Duodenal mucosa (tissue), 2 donors: ENCODE measurements at regions not wholly inside any gene's neighbourhood (a gene's known extent, or its start where the extent isn't known, plus 50 kb on each side); places are given as distances from the start of the nearest gene placed in this dataset.

Source experiments
- H3K27ac ChIP-seq: one replicate; pipeline ENCODE4 v1.7.0; 2013; ENCODE audit warnings: low read depth, low read length
- H3K27me3 ChIP-seq, 2 donors: one replicate each; pipeline ENCODE4 v1.7.0; 2013; ENCODE audit warnings: low read length in 2 of 2, control low read depth in 1 of 2; ENCODE audit not compliant: insufficient read depth in 2 of 2, control insufficient read depth in 1 of 2
- H3K36me3 ChIP-seq, 2 donors: one replicate each; pipeline ENCODE4 v1.7.0; 2013; ENCODE audit warnings: low read length in 2 of 2, control low read depth in 1 of 2; ENCODE audit not compliant: insufficient read depth in 2 of 2, control insufficient read depth in 1 of 2
- H3K4me1 ChIP-seq, 2 donors: one replicate each; pipeline ENCODE4 v1.7.0; 2013; ENCODE audit warnings: low read length in 2 of 2, control low read depth in 1 of 2; ENCODE audit not compliant: insufficient read depth in 2 of 2, control insufficient read depth in 1 of 2
- H3K4me3 ChIP-seq, 2 donors: one replicate each; pipeline ENCODE4 v1.7.0; 2013; ENCODE audit warnings: low read length in 2 of 2, low read depth in 1 of 2
- H3K9ac ChIP-seq, 2 donors: one replicate each; pipeline ENCODE4 v1.7.0; 2013; ENCODE audit warnings: low read length in 2 of 2, low read depth in 1 of 2
- H3K9me3 ChIP-seq, 2 donors: one replicate each; pipeline ENCODE4 v1.7.0; 2013; ENCODE audit warnings: low read length in 2 of 2, control low read depth in 1 of 2; ENCODE audit not compliant: control insufficient read depth in 1 of 2

- Histone ChIP-seq H3K9me3 (peaks cover 0 to 10% of the 10 kb centered on the region in 2 donors), H3K4me1 (no peaks in the 10 kb centered on the region), H3K27me3 (no peaks in the 10 kb centered on the region), H3K4me3 (no peak overlapping the region), H3K27ac (no peak overlapping the region), H3K9ac (no peak overlapping the region), H3K36me3 (no peaks in the 10 kb centered on the region)
Observed at GRCh38 chr14:87149583-87150354, 843.2 kb downstream of the GALC start.

GRCh38 chr14:87148655-87149054, 844.3 kb downstream of the GALC start:
- Histone ChIP-seq H3K4me3 (no peak overlapping the region), H3K36me3 (no peaks in the 10 kb centered on the region), H3K27me3 (no peaks in the 10 kb centered on the region), H3K9me3 (peaks cover 0 to 10% of the 10 kb centered on the region in 2 donors), H3K4me1 (no peaks in the 10 kb centered on the region), H3K9ac (no peak overlapping the region), H3K27ac (no peak overlapping the region)

GRCh38 chr14:87142551-87143211, 850.3 kb downstream of the GALC start:
- H3K4me3 ChIP-seq = no peak overlapping the region
- H3K4me1 ChIP-seq = no peaks in the 10 kb centered on the region
- no peak overlapping the region for H3K9ac ChIP-seq
- H3K27ac ChIP-seq = no peak overlapping the region
- peaks cover 3 to 16% of the 10 kb centered on the region in 2 donors for H3K9me3 ChIP-seq
- H3K36me3 ChIP-seq = no peaks in the 10 kb centered on the region
- H3K27me3 ChIP-seq = no peaks in the 10 kb centered on the region

GRCh38 chr14:87141801-87142200, 851.2 kb downstream of the GALC start:
- Histone ChIP-seq H3K4me3 (no peak overlapping the region), H3K9ac (no peak overlapping the region), H3K36me3 (no peaks in the 10 kb centered on the region), H3K27me3 (no peaks in the 10 kb centered on the region), H3K9me3 (peaks cover 3 to 11% of the 10 kb centered on the region in 2 donors), H3K27ac (no peak overlapping the region), H3K4me1 (no peaks in the 10 kb centered on the region)

- Histone ChIP-seq H3K9ac (no peak overlapping the region), H3K9me3 (peaks cover 3 to 11% of the 10 kb centered on the region in 2 donors), H3K27ac (no peak overlapping the region), H3K4me3 (no peak overlapping the region), H3K4me1 (no peaks in the 10 kb centered on the region), H3K36me3 (no peaks in the 10 kb centered on the region), H3K27me3 (no peaks in the 10 kb centered on the region)
Observed at GRCh38 chr14:87139299-87139698, 853.7 kb downstream of the GALC start.

- no peak overlapping the region for H3K9ac ChIP-seq
- no peaks in the 10 kb centered on the region for H3K4me1 ChIP-seq
- H3K36me3 ChIP-seq = no peaks in the 10 kb centered on the region
- peaks cover 0 to 5% of the 10 kb centered on the region in 2 donors for H3K9me3 ChIP-seq
- H3K27ac ChIP-seq = no peak overlapping the region
- no peak overlapping the region for H3K4me3 ChIP-seq
- H3K27me3 ChIP-seq = no peaks in the 10 kb centered on the region
Observed at GRCh38 chr14:87133073-87133801, 859.7 kb downstream of the GALC start.

- Histone ChIP-seq H3K27me3 (no peaks in the 10 kb centered on the region), H3K9me3 (peaks cover 0 to 2% of the 10 kb centered on the region in 2 donors), H3K4me1 (no peaks in the 10 kb centered on the region), H3K9ac (no peak overlapping the region), H3K36me3 (no peaks in the 10 kb centered on the region), H3K4me3 (no peak overlapping the region), H3K27ac (no peak overlapping the region)
Observed at GRCh38 chr14:87131879-87132278, 861.1 kb downstream of the GALC start.

- Histone ChIP-seq H3K36me3 (no peaks in the 10 kb centered on the region), H3K9me3 (peaks cover 4 to 9% of the 10 kb centered on the region in 2 donors), H3K9ac (no peak overlapping the region), H3K27ac (no peak overlapping the region), H3K4me3 (no peak overlapping the region), H3K27me3 (no peaks in the 10 kb centered on the region), H3K4me1 (no peaks in the 10 kb centered on the region)
Observed at GRCh38 chr14:87122166-87122565, 870.8 kb downstream of the GALC start.

GRCh38 chr14:87121716-87122115, 871.3 kb downstream of the GALC start:
- H3K36me3 ChIP-seq = no peaks in the 10 kb centered on the region
- no peak overlapping the region for H3K9ac ChIP-seq
- H3K4me1 ChIP-seq = no peaks in the 10 kb centered on the region
- no peaks in the 10 kb centered on the region for H3K27me3 ChIP-seq
- H3K9me3 ChIP-seq = peaks cover 4 to 9% of the 10 kb centered on the region in 2 donors
- no peak overlapping the region for H3K27ac ChIP-seq
- H3K4me3 ChIP-seq = no peak overlapping the region

GRCh38 chr14:87115234-87115633, 877.7 kb downstream of the GALC start:
- Histone ChIP-seq H3K27ac (no peak overlapping the region), H3K27me3 (no peaks in the 10 kb centered on the region), H3K4me1 (no peaks in the 10 kb centered on the region), H3K4me3 (no peak overlapping the region), H3K36me3 (no peaks in the 10 kb centered on the region), H3K9me3 (peaks cover 5 to 24% of the 10 kb centered on the region in 2 donors), H3K9ac (no peak overlapping the region)
